SK-N-SH (cell line): ENCODE measurements at regions not wholly inside any gene's neighbourhood (a gene's known extent, or its start where the extent isn't known, plus 50 kb on each side); places are given as distances from the start of the nearest gene placed in this dataset.

Source experiments
- CTCF ChIA-PET: fragments of 300-600, 350-600 bp; formaldehyde crosslinking; extraction: SDS; loops from one replicate; lab custom pipeline; 2021; lab: Yijun Ruan, JAX
- POLR2A ChIA-PET: fragments of 350-600 bp; sonication (Branson Sonifier 250); formaldehyde crosslinking; extraction: SDS; loops from one replicate; lab custom pipeline; 2020; ENCODE audit warnings: antibody characterized with exemption, inconsistent platforms; lab: Yijun Ruan, JAX
- DNase-seq: peaks from one replicate; pipeline ENCODE4 v3.0.0; 2012
- H2AFZ ChIP-seq: fragments of 200-600 bp; sonication (generic); 2 replicates; pipeline ENCODE4 v1.8.1; 2016; ENCODE audit warnings: antibody characterized with exemption, mild to moderate bottlenecking, low read depth
- H3F3A ChIP-seq: fragments of 200-600 bp; sonication (generic); replicated peaks from 2 replicates; pipeline ENCODE3; 2016; ENCODE audit warnings: antibody characterized with exemption, mild to moderate bottlenecking; ENCODE audit not compliant: insufficient read depth
- H3K27ac ChIP-seq, 2 experiments: fragments of 200-500 bp in 1 of 2; fragments of 200-600 bp in 1 of 2; sonication (Bioruptor generic) in 1 of 2; sonication (generic), shearing (Covaris generic) in 1 of 2; 2 replicates each; pipeline versions ENCODE4 v1.5.1 to v1.6.1; 2014 to 2016; ENCODE audit warnings: low read depth in 2 of 2, inconsistent platforms in 1 of 2, low read length in 1 of 2, mild to moderate bottlenecking in 1 of 2, mixed read lengths in 1 of 2
- H3K27me3 ChIP-seq: fragments of 200-600 bp; sonication (generic), shearing (Covaris generic); 2 replicates; pipeline ENCODE4 v1.6.1; 2016; ENCODE audit warnings: mixed run types; ENCODE audit not compliant: insufficient read depth
- H3K36me3 ChIP-seq, 2 experiments: fragments of 200-500 bp in 1 of 2; fragments of 200-600 bp in 1 of 2; sonication (Bioruptor generic) in 1 of 2; sonication (generic) in 1 of 2; replicated peaks in 1 of 2; 2 replicates each; pipeline versions ENCODE3 to v1.5.1; 2014 to 2016; ENCODE audit warnings: low read length in 1 of 2, mild to moderate bottlenecking in 1 of 2; ENCODE audit not compliant: insufficient read depth in 2 of 2, control insufficient read depth in 1 of 2
- H3K4me1 ChIP-seq, 2 experiments: fragments of 200-500 bp in 1 of 2; fragments of 200-600 bp in 1 of 2; sonication (Bioruptor generic) in 1 of 2; sonication (generic), shearing (Covaris generic) in 1 of 2; 2 replicates each; pipeline versions ENCODE4 v1.5.1 to v1.6.1; 2014 to 2016; ENCODE audit warnings: low read depth in 1 of 2, low read length in 1 of 2, mixed run types in 1 of 2; ENCODE audit not compliant: insufficient read depth in 2 of 2, control insufficient read depth in 1 of 2
- H3K4me2 ChIP-seq: fragments of 200-600 bp; sonication (generic), shearing (Covaris generic); 2 replicates; pipeline ENCODE4 v1.6.1; 2017; ENCODE audit warnings: mixed run types
- H3K4me3 ChIP-seq, 2 experiments: fragments of 200-500 bp in 1 of 2; fragments of 200-600 bp in 1 of 2; sonication (Bioruptor generic) in 1 of 2; sonication (generic), shearing (Covaris generic) in 1 of 2; 2 replicates each; pipeline versions ENCODE4 v1.5.1 to v1.8.1; 2014 to 2016; ENCODE audit warnings: low read depth in 2 of 2, inconsistent platforms in 1 of 2, low read length in 1 of 2, mild to moderate bottlenecking in 1 of 2, mixed read lengths in 1 of 2, moderate library complexity in 1 of 2
- H3K79me2 ChIP-seq: fragments of 200-600 bp; sonication (generic); 2 replicates; pipeline ENCODE4 v1.8.1; 2017; ENCODE audit warnings: mild to moderate bottlenecking; ENCODE audit not compliant: insufficient read depth
- H3K9ac ChIP-seq: fragments of 200-600 bp; sonication (generic); 2 replicates; pipeline ENCODE4 v1.6.1; 2017; ENCODE audit warnings: mixed run types
- H3K9me2 ChIP-seq: fragments of 200-600 bp; sonication (generic); 2 replicates; pipeline ENCODE4 v1.6.1; 2017; ENCODE audit warnings: mixed run types
- H3K9me3 ChIP-seq: fragments of 200-600 bp; sonication (generic); 2 replicates; pipeline ENCODE4 v1.6.1; 2017; ENCODE audit warnings: mixed run types, mild to moderate bottlenecking, moderate library complexity
- H4K20me1 ChIP-seq: fragments of 200-600 bp; sonication (generic); 2 replicates; pipeline ENCODE4 v1.6.1; 2017; ENCODE audit warnings: mild to moderate bottlenecking, mixed run types; ENCODE audit not compliant: insufficient read depth
- CHD2 ChIP-seq: fragments of 150-350 bp; IDR thresholded peaks from 2 replicates; pipeline ENCODE4 v1.6.1; 2018; ENCODE audit warnings: low read length; ENCODE audit not compliant: partially characterized antibody
- ELF1 ChIP-seq: IDR thresholded peaks from 2 replicates; pipeline ENCODE4 v1.4.0; 2012
- EP300 ChIP-seq, 2 experiments: IDR thresholded peaks; 2 replicates each; pipeline versions ENCODE4 v1.4.0 to v1.6.1; 2012; ENCODE audit warnings: borderline replicate concordance in 1 of 2, low read depth in 1 of 2, low read length in 1 of 2
- FOSL2 ChIP-seq: IDR thresholded peaks from 2 replicates; pipeline ENCODE4 v1.4.0; 2012; ENCODE audit warnings: low read depth, mild to moderate bottlenecking, moderate library complexity, borderline replicate concordance
- FOXJ3 ChIP-seq: sonication (generic); formaldehyde crosslinking; IDR thresholded peaks from 2 replicates; pipeline ENCODE4 v1.5.1; 2020; ENCODE audit warnings: mild to moderate bottlenecking, missing genetic modification reagents
- FOXM1 ChIP-seq: IDR thresholded peaks from 2 replicates; pipeline ENCODE4 v1.4.0; 2012; ENCODE audit warnings: low read depth, mild to moderate bottlenecking
- GABPA ChIP-seq: IDR thresholded peaks from 2 replicates; pipeline ENCODE4 v1.4.0; 2012; ENCODE audit warnings: low read depth, mild to moderate bottlenecking
- GATA2 ChIP-seq: sonication (generic); formaldehyde crosslinking; IDR thresholded peaks from 2 replicates; pipeline ENCODE4 v1.5.0; 2020; ENCODE audit warnings: mild to moderate bottlenecking, missing genetic modification reagents
- JUND ChIP-seq: IDR thresholded peaks from 2 replicates; pipeline ENCODE4 v1.4.0; 2012
- MEF2A ChIP-seq: IDR thresholded peaks from 2 replicates; pipeline ENCODE4 v1.4.0; 2012; ENCODE audit warnings: low read depth, borderline replicate concordance
- NRF1 ChIP-seq: IDR thresholded peaks from 2 replicates; pipeline ENCODE4 v1.6.1; 2012; ENCODE audit warnings: low read depth, mild to moderate bottlenecking, low read length
- POLR2AphosphoS5 ChIP-seq: IDR thresholded peaks from 2 replicates; pipeline ENCODE4 v1.6.1; 2012; ENCODE audit warnings: low read depth, low read length
- RAD21 ChIP-seq: IDR thresholded peaks from 2 replicates; pipeline ENCODE4 v1.6.1; 2012; ENCODE audit warnings: mild to moderate bottlenecking, low read length
- RCOR1 ChIP-seq: fragments of 150-350 bp; IDR thresholded peaks from 2 replicates; pipeline ENCODE4 v1.6.1; 2017; ENCODE audit warnings: antibody characterized with exemption, low read length
- SMC3 ChIP-seq: IDR thresholded peaks from 2 replicates; pipeline ENCODE4 v1.6.1; 2012; ENCODE audit warnings: low read depth, low read length, improper control_type of control experiment
- TCF12 ChIP-seq: IDR thresholded peaks from 2 replicates; pipeline ENCODE4 v1.4.0; 2012
- TEAD4 ChIP-seq: IDR thresholded peaks from 2 replicates; pipeline ENCODE4 v1.4.0; 2012; ENCODE audit warnings: mild to moderate bottlenecking, borderline replicate concordance; ENCODE audit not compliant: insufficient read depth
- WGBS: methylation state at CpG from one replicate; pipeline ENCODE4 v1.1.6; 2017; ENCODE audit warnings: low lambda C conversion rate; 5-methylcytosine and 5-hydroxymethylcytosine counted together
- TF ChIP-seq, protein P1 (sequence below): IDR thresholded peaks from 2 replicates; pipeline ENCODE4 v1.6.1; 2012; ENCODE audit warnings: mild to moderate bottlenecking, low read depth, low read length, moderate library complexity
- TF ChIP-seq, protein P2 (sequence below): IDR thresholded peaks from 2 replicates; pipeline ENCODE4 v1.4.0; 2012; ENCODE audit warnings: low read depth
- TF ChIP-seq, protein P3 (sequence below): IDR thresholded peaks from 2 replicates; pipeline ENCODE4 v1.4.0; 2012; ENCODE audit warnings: low read depth, borderline replicate concordance

DNA sequence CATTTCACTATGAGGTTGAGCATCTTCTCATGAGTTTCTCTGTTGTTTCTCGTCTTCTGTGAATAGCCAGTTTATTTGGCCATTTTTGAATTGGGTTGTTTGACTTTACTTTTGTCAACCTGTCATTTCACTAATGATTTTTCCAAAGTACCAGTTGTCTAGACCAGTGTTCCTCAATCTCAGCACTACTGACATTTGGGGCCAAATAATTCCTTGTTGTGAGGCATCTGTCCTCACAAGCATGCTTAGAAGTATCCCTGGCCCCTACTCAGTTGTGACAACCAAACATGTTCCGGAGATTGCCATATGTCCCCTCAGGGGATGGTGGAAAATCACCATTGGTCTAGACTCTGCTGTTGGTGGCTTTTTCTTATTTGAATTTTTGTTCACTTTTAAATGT is 87.7 kb upstream of the GNAZ start (continued):
- TF ChIP-seq, protein P1, sequence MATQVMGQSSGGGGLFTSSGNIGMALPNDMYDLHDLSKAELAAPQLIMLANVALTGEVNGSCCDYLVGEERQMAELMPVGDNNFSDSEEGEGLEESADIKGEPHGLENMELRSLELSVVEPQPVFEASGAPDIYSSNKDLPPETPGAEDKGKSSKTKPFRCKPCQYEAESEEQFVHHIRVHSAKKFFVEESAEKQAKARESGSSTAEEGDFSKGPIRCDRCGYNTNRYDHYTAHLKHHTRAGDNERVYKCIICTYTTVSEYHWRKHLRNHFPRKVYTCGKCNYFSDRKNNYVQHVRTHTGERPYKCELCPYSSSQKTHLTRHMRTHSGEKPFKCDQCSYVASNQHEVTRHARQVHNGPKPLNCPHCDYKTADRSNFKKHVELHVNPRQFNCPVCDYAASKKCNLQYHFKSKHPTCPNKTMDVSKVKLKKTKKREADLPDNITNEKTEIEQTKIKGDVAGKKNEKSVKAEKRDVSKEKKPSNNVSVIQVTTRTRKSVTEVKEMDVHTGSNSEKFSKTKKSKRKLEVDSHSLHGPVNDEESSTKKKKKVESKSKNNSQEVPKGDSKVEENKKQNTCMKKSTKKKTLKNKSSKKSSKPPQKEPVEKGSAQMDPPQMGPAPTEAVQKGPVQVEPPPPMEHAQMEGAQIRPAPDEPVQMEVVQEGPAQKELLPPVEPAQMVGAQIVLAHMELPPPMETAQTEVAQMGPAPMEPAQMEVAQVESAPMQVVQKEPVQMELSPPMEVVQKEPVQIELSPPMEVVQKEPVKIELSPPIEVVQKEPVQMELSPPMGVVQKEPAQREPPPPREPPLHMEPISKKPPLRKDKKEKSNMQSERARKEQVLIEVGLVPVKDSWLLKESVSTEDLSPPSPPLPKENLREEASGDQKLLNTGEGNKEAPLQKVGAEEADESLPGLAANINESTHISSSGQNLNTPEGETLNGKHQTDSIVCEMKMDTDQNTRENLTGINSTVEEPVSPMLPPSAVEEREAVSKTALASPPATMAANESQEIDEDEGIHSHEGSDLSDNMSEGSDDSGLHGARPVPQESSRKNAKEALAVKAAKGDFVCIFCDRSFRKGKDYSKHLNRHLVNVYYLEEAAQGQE = no peak
- TF ChIP-seq MEF2A (no peak), TEAD4 (no peak), TCF12 (no peak), EP300 (IDR thresholded peaks at IDR 0.05; ENCODE audit: borderline replicate concordance in 1 of 2, low read depth in 1 of 2, low read length in 1 of 2) (no peak)

DNA sequence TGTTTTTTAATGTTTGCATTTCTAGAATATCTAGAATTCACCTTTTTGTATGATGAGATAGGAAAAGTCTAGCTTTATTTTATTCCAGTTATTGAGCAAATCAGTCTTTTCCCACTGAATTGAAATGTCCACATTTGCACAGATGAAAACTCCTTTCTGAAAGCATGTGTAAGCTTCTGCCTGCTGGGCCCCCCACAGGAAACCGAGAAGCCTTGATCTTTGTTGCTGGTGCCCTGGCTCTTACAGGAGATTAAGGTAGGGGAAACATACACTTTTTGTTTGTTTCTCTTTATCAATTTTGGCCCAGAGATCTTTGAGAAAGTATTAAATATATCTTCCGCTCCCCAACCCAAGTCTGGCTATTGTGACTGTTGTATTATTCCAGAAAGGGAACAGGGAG is 87.2 kb upstream of the GNAZ start:
- ChIA-PET POLR2A (no interaction called here), CTCF (interaction anchor here (1.3 kb wide), 1 partner anchor 24 kb away, joined by 3 read pairs; no protein-coding TSS in a partner anchor)
- peaks cover 9% of the 10 kb centered on the region; the same call in 1 of the 2 replicates for H3K9me3 ChIP-seq
- TF ChIP-seq TEAD4 (no peak), NRF1 (no peak), RCOR1 (no peak), GABPA (no peak), JUND (no peak), FOSL2 (no peak), ELF1 (no peak), GATA2 (CRISPR knock-in tag) (no peak), RAD21 (no peak), CHD2 (no peak), FOXJ3 (CRISPR knock-in tag) (no peak), POLR2AphosphoS5 (no peak), MEF2A (no peak), FOXM1 (no peak), SMC3 (no peak)
- TF ChIP-seq, protein P2, sequence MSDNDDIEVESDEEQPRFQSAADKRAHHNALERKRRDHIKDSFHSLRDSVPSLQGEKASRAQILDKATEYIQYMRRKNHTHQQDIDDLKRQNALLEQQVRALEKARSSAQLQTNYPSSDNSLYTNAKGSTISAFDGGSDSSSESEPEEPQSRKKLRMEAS = no peak
- TF ChIP-seq, protein P3, sequence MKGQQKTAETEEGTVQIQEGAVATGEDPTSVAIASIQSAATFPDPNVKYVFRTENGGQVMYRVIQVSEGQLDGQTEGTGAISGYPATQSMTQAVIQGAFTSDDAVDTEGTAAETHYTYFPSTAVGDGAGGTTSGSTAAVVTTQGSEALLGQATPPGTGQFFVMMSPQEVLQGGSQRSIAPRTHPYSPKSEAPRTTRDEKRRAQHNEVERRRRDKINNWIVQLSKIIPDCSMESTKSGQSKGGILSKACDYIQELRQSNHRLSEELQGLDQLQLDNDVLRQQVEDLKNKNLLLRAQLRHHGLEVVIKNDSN = no peak
- TF ChIP-seq, protein P1 = no peak
- no peaks in the 10 kb centered on the region for H3F3A ChIP-seq
- no peak overlapping the region for H3K27ac ChIP-seq
- DNase-seq = no peak
- H3K4me2 ChIP-seq = no peak overlapping the region
- no peaks in the 10 kb centered on the region for H4K20me1 ChIP-seq
- WGBS = 20% methylated on average over 2 of the region's 2 CpGs
- no peaks in the 10 kb centered on the region for H3K4me1 ChIP-seq
- H3K9ac ChIP-seq = no peak overlapping the region
- H3K4me3 ChIP-seq = no peak overlapping the region
- no peak overlapping the region for H2AFZ ChIP-seq
- no peaks in the 10 kb centered on the region for H3K79me2 ChIP-seq
- H3K27me3 ChIP-seq = peaks cover 10% of the 10 kb centered on the region; the same call in 1 of the 2 replicates
- no peaks in the 10 kb centered on the region for H3K9me2 ChIP-seq
- no peaks in the 10 kb centered on the region for H3K36me3 ChIP-seq
